Fibroblast of gingiva (primary cell): ENCODE measurements at regions not wholly inside any gene's neighbourhood (a gene's known extent, or its start where the extent isn't known, plus 50 kb on each side); places are given as distances from the start of the nearest gene placed in this dataset.
"Not testable (repeated sequence)": the region's sequence is repeated elsewhere in the genome, so short reads cannot be mapped to it uniquely, and the experiment has no call there.

Experiments
- DNase-seq: peaks from one replicate; pipeline ENCODE4 v3.0.0-alpha.2; 2011; ENCODE audit warnings: low read depth

GRCh38 chr20:28562510-28562898 lies 2695.0 kb upstream of the DEFB115 start:
- DNase-seq = peak; percentile 38

- DNase-seq = peak; percentile 43
These were observed 2694.5 kb upstream of the DEFB115 start for GRCh38 chr20:28562899-28563521.

- not testable (repeated sequence) for DNase-seq
These were observed 2693.4 kb upstream of the DEFB115 start for GRCh38 chr20:28564024-28564423.

GRCh38 chr20:28564688-28565463 lies 2692.6 kb upstream of the DEFB115 start:
- not testable (repeated sequence) for DNase-seq

GRCh38 chr20:28575991-28576390 lies 2681.5 kb upstream of the DEFB115 start:
- not testable (repeated sequence) for DNase-seq

- DNase-seq = not testable (repeated sequence)
These were observed 2665.8 kb upstream of the DEFB115 start for GRCh38 chr20:28591680-28592079.

GRCh38 chr20:28593383-28593782 lies 2664.1 kb upstream of the DEFB115 start:
- DNase-seq = not testable (repeated sequence)

GRCh38 chr20:28594476-28594875 lies 2663.0 kb upstream of the DEFB115 start:
- not testable (repeated sequence) for DNase-seq

GRCh38 chr20:28602006-28602402 lies 2655.5 kb upstream of the DEFB115 start:
- not testable (repeated sequence) for DNase-seq

- DNase-seq = peak; percentile 92
These were observed 2654.9 kb upstream of the DEFB115 start for GRCh38 chr20:28602403-28603217.

GRCh38 chr20:28603218-28603577 lies 2654.3 kb upstream of the DEFB115 start:
- DNase-seq = not testable (repeated sequence)

GRCh38 chr20:28616354-28616753 lies 2641.1 kb upstream of the DEFB115 start:
- DNase-seq = no peak

GRCh38 chr20:28619956-28620651 lies 2637.4 kb upstream of the DEFB115 start:
- DNase-seq = not testable (repeated sequence)

- DNase-seq = not testable (repeated sequence)
These were observed 2632.4 kb upstream of the DEFB115 start for GRCh38 chr20:28625112-28625511.

- DNase-seq = not testable (repeated sequence)
These were observed 2616.6 kb upstream of the DEFB115 start for GRCh38 chr20:28640831-28641230.
